ENCODE measurements at regions not wholly inside any gene's neighbourhood (a gene's known extent, or its start where the extent isn't known, plus 50 kb on each side); places are given as distances from the start of the nearest gene placed in this dataset.

DNA sequence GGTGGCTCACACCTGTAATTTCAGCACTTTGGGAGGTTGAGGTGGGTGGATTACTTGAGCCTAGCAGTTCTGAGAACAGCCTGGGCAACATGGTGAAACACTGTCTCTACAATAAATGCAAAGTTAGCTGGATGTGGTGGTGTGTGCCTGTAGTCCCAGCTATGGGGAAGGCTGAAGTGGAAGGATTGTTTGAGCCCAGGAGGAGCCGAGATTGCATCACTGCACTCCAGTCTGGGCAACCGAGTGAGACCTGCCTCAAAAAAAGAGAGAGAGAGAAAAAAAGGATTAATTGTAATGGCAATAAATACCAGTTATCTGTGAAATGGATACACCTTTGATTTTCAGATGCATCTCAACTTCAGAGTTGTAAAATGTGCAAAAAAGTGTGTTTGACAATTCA is 58.8 kb downstream of the SPRY1 start:
- H3K27ac Mint-ChIP-seq: no peak overlapping the region
- peaks cover 4% of the 10 kb centered on the region for H3K4me1 Mint-ChIP-seq (ENCODE audit: low read depth)
- no peaks in the 10 kb centered on the region for H3K27me3 Mint-ChIP-seq
- H3K4me3 Mint-ChIP-seq: no peak overlapping the region
- H3K36me3 Mint-ChIP-seq: peaks cover 2% of the 10 kb centered on the region
- no peaks in the 10 kb centered on the region for H3K9me3 Mint-ChIP-seq (ENCODE audit: low read depth)

DNA sequence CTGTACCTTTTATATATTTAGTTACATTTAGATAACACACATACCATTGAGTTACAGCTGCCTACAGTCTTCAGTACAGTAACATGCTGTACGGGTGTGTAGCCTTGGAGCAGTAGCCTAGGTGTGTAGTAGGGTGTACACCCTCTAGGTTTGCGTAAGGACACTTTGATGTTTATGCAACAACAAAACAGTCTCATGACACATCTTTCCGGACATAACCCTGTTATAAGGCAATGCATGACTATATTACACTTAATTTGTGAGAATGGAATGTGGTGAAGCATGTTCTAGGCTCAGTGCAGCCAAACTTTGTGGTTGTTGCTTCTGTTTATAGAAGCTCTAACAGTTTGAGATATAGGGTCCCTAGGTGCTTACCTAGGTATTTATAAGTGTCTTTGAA is 65.4 kb downstream of the SPRY1 start:
- Mint-ChIP-seq H3K27me3 (no peaks in the 10 kb centered on the region), H3K9me3 (ENCODE audit: low read depth) (no peaks in the 10 kb centered on the region), H3K4me3 (no peak overlapping the region), H3K27ac (no peak overlapping the region), H3K4me1 (ENCODE audit: low read depth) (peaks cover 5% of the 10 kb centered on the region), H3K36me3 (no peaks in the 10 kb centered on the region)

DNA sequence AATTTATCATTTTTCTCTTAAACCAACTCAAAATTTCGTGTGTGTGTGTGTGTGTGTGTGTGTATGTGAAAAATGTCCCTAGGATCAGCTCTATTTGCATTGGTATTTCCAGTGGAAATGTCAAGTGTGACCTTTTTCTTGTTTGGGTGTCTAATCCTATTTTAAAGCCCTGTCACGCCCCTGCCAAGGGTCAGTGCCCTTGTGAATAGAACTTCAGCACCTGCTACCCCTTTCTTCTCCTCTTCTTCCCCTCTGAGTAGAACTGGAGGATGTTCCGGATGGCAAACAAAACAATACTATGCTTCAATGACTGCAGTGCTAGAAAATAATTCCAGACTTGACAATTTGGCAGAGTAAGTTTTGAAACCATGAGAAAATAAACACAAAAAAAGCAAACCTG is 67.3 kb downstream of the SPRY1 start:
- Mint-ChIP-seq H3K4me3 (no peak overlapping the region), H3K4me1 (ENCODE audit: low read depth) (peaks cover 5% of the 10 kb centered on the region), H3K36me3 (no peaks in the 10 kb centered on the region), H3K9me3 (ENCODE audit: low read depth) (no peaks in the 10 kb centered on the region), H3K27ac (no peak overlapping the region), H3K27me3 (no peaks in the 10 kb centered on the region)

DNA sequence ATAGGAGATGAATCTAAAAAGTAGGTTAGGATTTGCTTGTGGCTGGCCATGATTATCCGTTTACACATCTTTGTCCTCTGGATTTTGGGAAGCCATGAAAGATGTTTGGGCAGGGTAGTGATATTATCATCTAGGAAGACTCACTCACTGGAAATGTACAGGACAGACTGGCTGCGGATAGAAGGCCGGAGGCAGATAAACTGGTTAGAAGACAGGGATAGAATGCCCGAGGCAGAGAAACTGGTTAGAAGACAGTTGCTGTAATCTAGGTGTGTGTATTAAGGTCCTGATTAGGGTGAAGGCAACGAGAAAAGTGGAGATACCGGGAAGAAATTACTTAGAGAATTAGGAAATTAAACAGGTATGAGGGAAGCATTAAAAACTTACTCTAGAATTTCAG is 68.8 kb downstream of the SPRY1 start:
- no peaks in the 10 kb centered on the region for H3K9me3 Mint-ChIP-seq (ENCODE audit: low read depth)
- H3K4me3 Mint-ChIP-seq: no peak overlapping the region
- peaks cover 5% of the 10 kb centered on the region for H3K4me1 Mint-ChIP-seq (ENCODE audit: low read depth)
- no peaks in the 10 kb centered on the region for H3K27me3 Mint-ChIP-seq
- H3K36me3 Mint-ChIP-seq: no peaks in the 10 kb centered on the region
- H3K27ac Mint-ChIP-seq: no peak overlapping the region

DNA sequence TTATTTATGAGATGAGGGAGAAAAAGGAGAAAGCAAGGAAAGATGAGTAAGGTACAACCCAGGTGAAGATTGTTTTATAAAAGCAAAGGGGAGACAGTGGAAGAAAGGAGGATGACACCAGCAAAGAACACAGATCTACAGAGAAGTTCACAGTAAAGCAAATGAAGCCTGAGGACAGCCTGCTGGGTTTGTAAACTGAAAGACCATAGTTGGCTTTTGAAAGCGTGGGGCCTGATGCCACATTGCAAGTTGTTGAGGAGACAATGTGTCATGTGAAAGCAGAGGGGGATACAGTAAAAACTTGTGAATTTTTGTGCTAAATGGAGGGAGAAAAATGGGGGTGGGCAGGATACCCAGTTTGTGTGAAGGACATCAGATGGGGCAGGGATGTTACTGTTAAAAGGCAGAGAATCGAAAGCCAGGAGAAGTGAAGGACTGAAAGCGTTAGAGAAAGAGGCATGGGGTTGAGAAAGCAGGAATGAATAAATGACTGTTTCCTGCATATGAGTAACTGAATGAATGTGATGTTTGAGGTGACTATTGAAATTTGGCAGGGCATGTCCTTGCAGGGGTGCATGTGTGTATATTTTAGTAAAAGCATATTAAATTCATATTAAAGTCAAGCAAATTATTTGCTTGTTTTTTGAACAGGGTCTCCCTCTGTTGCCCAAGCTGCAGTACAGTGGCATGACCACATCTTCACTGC is 69.6 kb downstream of the SPRY1 start:
- Mint-ChIP-seq H3K27me3 (no peaks in the 10 kb centered on the region), H3K9me3 (ENCODE audit: low read depth) (no peaks in the 10 kb centered on the region), H3K27ac (no peak overlapping the region), H3K36me3 (no peaks in the 10 kb centered on the region), H3K4me1 (ENCODE audit: low read depth) (peaks cover 5% of the 10 kb centered on the region), H3K4me3 (no peak overlapping the region)

GRCh38 chr4:123468479-123469031 is 72.0 kb downstream of the SPRY1 start:
- Mint-ChIP-seq H3K9me3 (ENCODE audit: low read depth) (no peaks in the 10 kb centered on the region), H3K36me3 (no peaks in the 10 kb centered on the region), H3K27ac (no peak overlapping the region), H3K4me1 (ENCODE audit: low read depth) (peaks cover 5% of the 10 kb centered on the region), H3K27me3 (no peaks in the 10 kb centered on the region), H3K4me3 (no peak overlapping the region)

DNA sequence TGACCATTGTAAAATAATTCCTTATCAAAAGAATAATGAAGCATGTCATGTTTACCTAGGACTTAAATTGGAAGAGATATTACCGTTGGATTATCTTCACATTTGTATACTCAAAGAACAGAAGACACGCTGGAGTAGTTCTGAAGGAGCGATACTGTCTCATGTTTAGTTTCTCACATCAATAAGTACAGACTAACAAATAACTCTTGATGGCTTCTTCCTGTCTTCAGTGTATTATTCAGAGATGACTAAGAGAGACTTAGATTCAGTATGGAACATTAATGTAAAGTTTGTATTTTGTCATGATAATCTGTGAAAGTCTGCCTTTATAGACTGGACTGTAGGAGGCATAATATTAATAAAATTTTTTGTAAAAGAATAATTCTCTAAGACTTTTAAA is 72.7 kb downstream of the SPRY1 start:
- H3K27me3 Mint-ChIP-seq: no peaks in the 10 kb centered on the region
- no peak overlapping the region for H3K4me3 Mint-ChIP-seq
- no peak overlapping the region for H3K27ac Mint-ChIP-seq
- no peaks in the 10 kb centered on the region for H3K9me3 Mint-ChIP-seq (ENCODE audit: low read depth)
- H3K4me1 Mint-ChIP-seq (ENCODE audit: low read depth): peaks cover 5% of the 10 kb centered on the region
- no peaks in the 10 kb centered on the region for H3K36me3 Mint-ChIP-seq

DNA sequence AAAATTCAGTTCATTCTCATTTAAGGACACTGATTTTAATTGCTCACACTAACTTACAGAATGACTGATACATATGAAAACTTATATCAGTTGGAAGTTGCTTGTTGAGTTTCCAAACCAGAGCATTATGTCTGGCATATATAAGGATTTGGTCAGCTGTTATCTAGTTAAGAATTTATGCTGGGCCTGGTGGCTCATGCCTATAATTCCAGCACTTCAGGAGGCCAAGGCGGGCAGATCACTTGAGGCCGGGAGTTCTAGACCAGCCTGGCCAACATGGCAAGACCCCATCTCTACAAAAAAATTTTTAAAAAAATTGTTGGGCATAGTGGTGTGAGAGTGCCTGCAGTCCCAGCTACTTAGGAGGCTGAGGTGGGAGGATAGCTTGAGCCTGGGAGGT is 73.1 kb downstream of the SPRY1 start:
- Mint-ChIP-seq H3K36me3 (no peaks in the 10 kb centered on the region), H3K4me3 (no peak overlapping the region), H3K9me3 (ENCODE audit: low read depth) (no peaks in the 10 kb centered on the region), H3K4me1 (ENCODE audit: low read depth) (peaks cover 5% of the 10 kb centered on the region), H3K27ac (no peak overlapping the region), H3K27me3 (no peaks in the 10 kb centered on the region)

GRCh38 chr4:123470640-123471039 is 74.0 kb downstream of the SPRY1 start:
- H3K4me1 Mint-ChIP-seq (ENCODE audit: low read depth): peaks cover 5% of the 10 kb centered on the region
- H3K36me3 Mint-ChIP-seq: no peaks in the 10 kb centered on the region
- H3K27ac Mint-ChIP-seq: no peak overlapping the region
- no peaks in the 10 kb centered on the region for H3K9me3 Mint-ChIP-seq (ENCODE audit: low read depth)
- no peak overlapping the region for H3K4me3 Mint-ChIP-seq
- no peaks in the 10 kb centered on the region for H3K27me3 Mint-ChIP-seq

- no peaks in the 10 kb centered on the region for H3K27me3 Mint-ChIP-seq
- H3K27ac Mint-ChIP-seq: no peak overlapping the region
- no peak overlapping the region for H3K4me3 Mint-ChIP-seq
- no peaks in the 10 kb centered on the region for H3K36me3 Mint-ChIP-seq
- no peaks in the 10 kb centered on the region for H3K4me1 Mint-ChIP-seq (ENCODE audit: low read depth)
- no peaks in the 10 kb centered on the region for H3K9me3 Mint-ChIP-seq (ENCODE audit: low read depth)
Measured at GRCh38 chr4:123471655-123472369, 75.2 kb downstream of the SPRY1 start.

GRCh38 chr4:123474817-123475216 is 78.2 kb downstream of the SPRY1 start:
- Mint-ChIP-seq H3K4me3 (no peak overlapping the region), H3K36me3 (no peaks in the 10 kb centered on the region), H3K9me3 (ENCODE audit: low read depth) (no peaks in the 10 kb centered on the region), H3K27ac (no peak overlapping the region), H3K4me1 (ENCODE audit: low read depth) (peaks cover 20% of the 10 kb centered on the region), H3K27me3 (no peaks in the 10 kb centered on the region)

DNA sequence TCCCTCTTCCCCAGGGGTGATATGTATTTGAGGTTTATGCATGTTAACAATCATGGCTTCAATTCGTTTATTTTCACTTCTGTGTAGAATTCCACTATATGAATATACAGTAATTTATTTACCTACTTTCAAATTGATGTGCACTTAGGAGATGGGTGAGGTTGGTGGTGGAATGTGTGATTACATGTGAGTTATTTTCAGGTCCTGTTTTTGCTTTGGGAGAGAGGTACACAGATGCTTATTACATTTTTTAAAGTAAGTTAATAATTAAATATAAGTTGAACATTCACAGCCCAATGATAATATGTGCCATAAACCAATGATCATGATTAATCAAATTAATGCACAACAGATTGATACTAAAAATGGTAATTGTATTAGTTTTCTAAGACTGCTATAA is 79.5 kb downstream of the SPRY1 start:
- Mint-ChIP-seq H3K4me3 (no peak overlapping the region), H3K27me3 (no peaks in the 10 kb centered on the region), H3K36me3 (no peaks in the 10 kb centered on the region), H3K27ac (no peak overlapping the region), H3K9me3 (ENCODE audit: low read depth) (no peaks in the 10 kb centered on the region), H3K4me1 (ENCODE audit: low read depth) (peaks cover 24% of the 10 kb centered on the region)

- Mint-ChIP-seq H3K4me3 (peak overlapping the region; percentile 1), H3K9me3 (ENCODE audit: low read depth) (no peaks in the 10 kb centered on the region), H3K36me3 (no peaks in the 10 kb centered on the region), H3K4me1 (ENCODE audit: low read depth) (peaks cover 27% of the 10 kb centered on the region), H3K27ac (no peak overlapping the region), H3K27me3 (no peaks in the 10 kb centered on the region)
Measured at GRCh38 chr4:123477711-123478209, 81.2 kb downstream of the SPRY1 start.

GRCh38 chr4:123478859-123479345 is 82.3 kb downstream of the SPRY1 start:
- Mint-ChIP-seq H3K27ac (no peak overlapping the region), H3K27me3 (no peaks in the 10 kb centered on the region), H3K4me1 (ENCODE audit: low read depth) (peaks cover 30% of the 10 kb centered on the region), H3K36me3 (no peaks in the 10 kb centered on the region), H3K9me3 (ENCODE audit: low read depth) (no peaks in the 10 kb centered on the region), H3K4me3 (no peak overlapping the region)

DNA sequence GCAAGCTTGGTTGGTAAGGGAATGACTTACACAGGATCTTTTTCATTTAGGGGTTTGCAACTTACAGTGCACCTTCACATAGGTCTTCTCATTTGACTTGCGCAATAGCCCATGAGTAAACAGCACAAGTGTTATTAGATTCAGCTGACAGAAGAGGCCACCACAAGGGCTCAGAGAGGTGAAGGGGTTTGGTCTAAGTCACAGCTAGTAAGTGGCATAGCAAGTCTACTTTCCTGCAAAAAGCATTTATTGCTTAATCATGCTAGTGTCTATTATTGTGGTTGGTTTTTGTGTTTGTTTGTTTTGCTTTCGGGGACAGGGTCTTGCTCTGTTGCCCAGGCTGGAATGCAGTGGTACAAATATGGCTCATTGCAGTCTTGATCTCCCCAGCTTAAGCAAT is 83.3 kb downstream of the SPRY1 start:
- H3K27me3 Mint-ChIP-seq: no peaks in the 10 kb centered on the region
- H3K4me3 Mint-ChIP-seq: no peak overlapping the region
- peaks cover 30% of the 10 kb centered on the region for H3K4me1 Mint-ChIP-seq (ENCODE audit: low read depth)
- no peaks in the 10 kb centered on the region for H3K9me3 Mint-ChIP-seq (ENCODE audit: low read depth)
- H3K27ac Mint-ChIP-seq: no peak overlapping the region
- H3K36me3 Mint-ChIP-seq: no peaks in the 10 kb centered on the region

Data from activated naive CD8-positive, alpha-beta T cell (primary cell).